ENCODE measurements at regions not wholly inside any gene's neighbourhood (a gene's known extent, or its start where the extent isn't known, plus 50 kb on each side); places are given as distances from the start of the nearest gene placed in this dataset.

DNA sequence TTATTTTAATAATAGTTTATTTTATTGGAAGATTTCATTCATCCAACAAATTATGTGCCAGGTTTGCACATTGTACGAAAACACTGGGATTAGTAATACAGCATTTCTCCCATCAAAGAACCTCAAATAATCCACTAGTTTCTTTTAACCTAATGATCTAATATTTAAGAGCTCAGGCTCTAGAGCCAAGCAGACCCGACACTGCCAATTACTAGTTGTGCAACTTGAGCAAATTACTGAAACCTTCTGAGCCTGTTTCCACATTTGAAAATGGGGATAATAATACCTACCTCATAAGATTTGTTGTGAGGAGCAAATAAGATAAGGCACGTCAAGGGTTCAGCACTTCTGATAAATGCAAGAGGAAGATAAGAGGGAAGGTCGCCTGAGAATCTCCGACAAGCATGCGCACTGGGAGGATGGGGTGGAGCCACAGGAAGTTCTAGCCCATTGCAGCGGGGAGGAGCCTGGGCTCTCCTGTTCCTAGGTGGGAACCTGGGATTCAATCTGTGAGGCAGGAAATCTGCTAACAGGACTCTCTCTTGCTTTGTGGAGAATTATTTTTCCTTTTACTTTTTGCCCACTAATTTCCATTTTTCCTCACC is 141.5 kb upstream of the SMAD1 start:
- Histone ChIP-seq H3K9me3 (ENCODE audit: low read depth) (no peaks in the 10 kb centered on the region), H3K27ac (no peak overlapping the region), H3K4me3 (no peak overlapping the region), H3K4me1 (ENCODE audit: low read depth) (no peaks in the 10 kb centered on the region), H3K36me3 (no peaks in the 10 kb centered on the region), H3K27me3 (no peaks in the 10 kb centered on the region)
- TF ChIP-seq, protein P1, sequence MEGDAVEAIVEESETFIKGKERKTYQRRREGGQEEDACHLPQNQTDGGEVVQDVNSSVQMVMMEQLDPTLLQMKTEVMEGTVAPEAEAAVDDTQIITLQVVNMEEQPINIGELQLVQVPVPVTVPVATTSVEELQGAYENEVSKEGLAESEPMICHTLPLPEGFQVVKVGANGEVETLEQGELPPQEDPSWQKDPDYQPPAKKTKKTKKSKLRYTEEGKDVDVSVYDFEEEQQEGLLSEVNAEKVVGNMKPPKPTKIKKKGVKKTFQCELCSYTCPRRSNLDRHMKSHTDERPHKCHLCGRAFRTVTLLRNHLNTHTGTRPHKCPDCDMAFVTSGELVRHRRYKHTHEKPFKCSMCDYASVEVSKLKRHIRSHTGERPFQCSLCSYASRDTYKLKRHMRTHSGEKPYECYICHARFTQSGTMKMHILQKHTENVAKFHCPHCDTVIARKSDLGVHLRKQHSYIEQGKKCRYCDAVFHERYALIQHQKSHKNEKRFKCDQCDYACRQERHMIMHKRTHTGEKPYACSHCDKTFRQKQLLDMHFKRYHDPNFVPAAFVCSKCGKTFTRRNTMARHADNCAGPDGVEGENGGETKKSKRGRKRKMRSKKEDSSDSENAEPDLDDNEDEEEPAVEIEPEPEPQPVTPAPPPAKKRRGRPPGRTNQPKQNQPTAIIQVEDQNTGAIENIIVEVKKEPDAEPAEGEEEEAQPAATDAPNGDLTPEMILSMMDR (IDR thresholded peaks at IDR 0.05; ENCODE audit: low read depth, low read length), result no peak
- DNase-seq (ENCODE audit: low read depth in 1 of 2, low spot score in 1 of 2), result no peak

DNA sequence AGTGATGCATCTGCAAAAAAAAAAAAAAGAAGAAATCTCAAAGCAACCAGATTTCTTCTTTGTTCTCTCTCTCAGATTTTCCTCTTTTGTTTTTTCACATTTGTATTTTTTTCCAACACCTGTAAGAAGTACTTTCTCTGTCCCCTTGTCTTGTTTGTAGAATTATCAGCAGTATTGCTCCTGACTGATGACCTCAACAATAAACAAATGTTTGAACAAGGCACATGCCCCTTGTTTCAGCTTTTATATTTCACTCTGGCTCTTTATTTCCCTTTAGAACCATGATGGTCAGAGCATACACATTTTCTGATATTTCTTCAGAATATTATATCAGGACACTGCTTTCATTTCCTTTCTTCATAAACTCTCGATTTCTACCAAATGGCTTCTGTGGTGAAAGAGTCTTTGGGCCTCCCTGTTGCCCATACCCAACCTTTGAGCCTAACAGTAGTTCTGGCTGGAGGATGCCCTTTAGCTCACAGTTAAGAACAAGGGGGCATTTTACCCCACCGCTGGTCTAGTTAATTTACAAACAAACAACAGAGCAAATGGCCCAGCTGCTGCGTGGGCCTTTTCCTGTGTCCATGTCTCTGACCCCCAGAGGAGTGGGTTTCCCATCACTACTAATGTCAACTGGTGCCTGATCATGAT is 142.5 kb upstream of the SMAD1 start:
- DNase-seq (ENCODE audit: low read depth in 1 of 2, low spot score in 1 of 2), result no peak
- Histone ChIP-seq H3K9me3 (ENCODE audit: low read depth) (no peaks in the 10 kb centered on the region), H3K4me3 (no peak overlapping the region), H3K4me1 (ENCODE audit: low read depth) (no peaks in the 10 kb centered on the region), H3K36me3 (no peaks in the 10 kb centered on the region), H3K27ac (no peak overlapping the region), H3K27me3 (no peaks in the 10 kb centered on the region)
- TF ChIP-seq, protein P1 (IDR thresholded peaks at IDR 0.05; ENCODE audit: low read depth, low read length), result no peak

DNA sequence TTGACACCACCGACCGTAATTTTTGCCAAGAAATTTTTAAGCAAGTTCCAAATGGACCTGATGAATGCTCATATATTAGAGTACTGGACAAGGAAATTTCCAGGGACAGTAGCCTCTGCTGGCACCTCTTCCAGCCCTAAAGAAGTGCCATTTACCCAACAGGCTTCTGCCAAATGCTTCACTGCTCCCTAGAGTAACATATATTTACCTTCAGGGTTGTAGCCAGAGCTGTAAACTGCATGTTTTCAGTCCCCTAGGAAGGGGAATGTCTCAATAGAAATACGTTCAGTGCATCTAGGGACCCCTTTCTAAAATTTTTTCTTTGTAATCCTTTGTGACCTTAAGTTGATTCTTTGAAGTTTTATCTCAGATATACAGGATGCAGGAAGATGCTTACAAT is 143.1 kb upstream of the SMAD1 start:
- TF ChIP-seq, protein P1 (IDR thresholded peaks at IDR 0.05; ENCODE audit: low read depth, low read length), result no peak
- Histone ChIP-seq H3K36me3 (no peaks in the 10 kb centered on the region), H3K4me1 (ENCODE audit: low read depth) (no peaks in the 10 kb centered on the region), H3K4me3 (no peak overlapping the region), H3K27me3 (no peaks in the 10 kb centered on the region), H3K9me3 (ENCODE audit: low read depth) (no peaks in the 10 kb centered on the region), H3K27ac (no peak overlapping the region)
- no peak for DNase-seq (ENCODE audit: low read depth in 1 of 2, low spot score in 1 of 2)

GRCh38 chr4:145337391-145337790 is 144.3 kb upstream of the SMAD1 start:
- no peak overlapping the region for H3K4me3 ChIP-seq
- H3K27ac ChIP-seq, result no peak overlapping the region
- TF ChIP-seq, protein P1 (IDR thresholded peaks at IDR 0.05; ENCODE audit: low read depth, low read length), result no peak
- H3K36me3 ChIP-seq, result no peaks in the 10 kb centered on the region
- H3K9me3 ChIP-seq (ENCODE audit: low read depth), result no peaks in the 10 kb centered on the region
- no peaks in the 10 kb centered on the region for H3K27me3 ChIP-seq
- no peaks in the 10 kb centered on the region for H3K4me1 ChIP-seq (ENCODE audit: low read depth)
- DNase-seq (ENCODE audit: low read depth in 1 of 2, low spot score in 1 of 2), result no peak

DNA sequence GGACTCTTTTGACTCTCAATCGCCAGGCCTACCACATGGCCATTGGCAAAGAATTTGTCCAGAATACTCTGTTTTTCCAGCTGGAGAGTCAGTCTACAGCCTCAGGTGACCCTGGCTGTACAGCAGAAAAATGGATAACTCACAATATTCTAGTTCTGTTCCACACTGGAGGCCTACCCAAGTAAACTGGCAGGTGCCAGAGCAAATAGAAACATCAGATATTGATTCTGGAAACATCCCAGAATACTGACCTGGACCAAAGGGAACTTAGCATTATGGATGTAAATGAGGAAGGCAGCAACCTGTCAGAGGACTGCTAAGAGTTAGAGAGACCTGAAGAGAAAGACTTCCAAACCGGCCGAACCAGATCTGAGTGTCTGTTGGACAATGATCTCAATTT is 147.9 kb upstream of the SMAD1 start:
- no peak for DNase-seq (ENCODE audit: low read depth in 1 of 2, low spot score in 1 of 2)
- no peaks in the 10 kb centered on the region for H3K36me3 ChIP-seq
- no peaks in the 10 kb centered on the region for H3K4me1 ChIP-seq (ENCODE audit: low read depth)
- H3K4me3 ChIP-seq, result no peak overlapping the region
- TF ChIP-seq, protein P1 (IDR thresholded peaks at IDR 0.05; ENCODE audit: low read depth, low read length), result no peak
- H3K9me3 ChIP-seq (ENCODE audit: low read depth), result no peaks in the 10 kb centered on the region
- no peaks in the 10 kb centered on the region for H3K27me3 ChIP-seq
- no peak overlapping the region for H3K27ac ChIP-seq

Measured in cardiac muscle cell (in vitro differentiated cells and primary cell).